ENCODE measurements at regions not wholly inside any gene's neighbourhood (a gene's known extent, or its start where the extent isn't known, plus 50 kb on each side); places are given as distances from the start of the nearest gene placed in this dataset.
"Not testable (repeated sequence)": the region's sequence is repeated elsewhere in the genome, so short reads cannot be mapped to it uniquely, and the experiment has no call there.

DNA sequence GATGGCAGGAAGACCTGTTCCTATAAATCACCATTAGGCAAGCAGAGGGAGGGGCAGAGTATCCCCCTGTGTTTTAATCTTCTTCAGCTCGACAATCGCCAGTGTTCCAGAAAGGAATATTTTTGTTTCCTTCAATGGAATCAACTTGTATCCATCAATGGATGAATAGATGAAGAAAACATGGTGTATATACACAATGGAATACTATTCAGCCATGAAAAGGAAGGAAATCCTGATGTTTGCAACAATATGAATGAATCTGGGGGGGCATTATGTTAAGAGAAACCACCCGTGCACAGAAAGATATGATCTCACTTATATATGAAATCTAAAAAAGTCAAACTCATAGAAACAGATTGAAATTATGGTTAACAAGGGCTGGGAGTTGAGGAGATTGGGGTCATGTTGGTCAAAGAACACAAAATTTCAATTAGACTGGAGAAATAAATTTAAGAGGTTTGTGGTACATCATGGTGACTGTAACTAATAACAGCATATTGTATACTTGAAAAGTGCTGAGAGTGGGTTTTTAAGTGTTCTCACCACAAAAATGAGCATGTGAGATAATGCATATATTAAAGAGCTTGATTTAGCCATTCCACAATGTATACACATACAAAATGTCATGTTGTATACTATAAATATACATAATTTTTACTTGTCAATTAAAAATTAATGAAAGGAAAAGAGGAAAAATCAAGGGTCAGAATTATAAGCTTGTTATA, 64.2 kb upstream of the ITGA11 start:
- Histone ChIP-seq H3K4me1 (ENCODE audit: control insufficient read depth in 1 of 2, insufficient read depth in 2 of 2, low read depth in 1 of 2, low read length in 1 of 2) (no peaks in the 10 kb centered on the region), H2AFZ (ENCODE audit: low read depth) (no peak overlapping the region), H3K4me2 (no peak overlapping the region), H3K79me2 (ENCODE audit: insufficient read depth) (no peaks in the 10 kb centered on the region), H3K4me3 (ENCODE audit: low read depth in 2 of 2, low read length in 1 of 2) (no peak overlapping the region), H4K20me1 (ENCODE audit: insufficient read depth) (no peaks in the 10 kb centered on the region), H3K9ac (no peak overlapping the region), H3F3A (replicated peaks; ENCODE audit: insufficient read depth) (no peaks in the 10 kb centered on the region), H3K27ac (ENCODE audit: low read depth in 2 of 2, low read length in 1 of 2) (no peak overlapping the region), H3K9me2 (no peaks in the 10 kb centered on the region), H3K27me3 (ENCODE audit: insufficient read depth) (no peaks in the 10 kb centered on the region), H3K36me3 (replicated peaks in 1 of 2; ENCODE audit: control insufficient read depth in 1 of 2, insufficient read depth in 2 of 2, low read length in 1 of 2) (no peaks in the 10 kb centered on the region), H3K9me3 (no peaks in the 10 kb centered on the region)
- ChIA-PET CTCF (interaction anchor here (1.1 to 1.2 kb wide), 2 partner anchors 11 to 380 kb away, joined by 3 to 4 read pairs; no protein-coding TSS in a partner anchor), POLR2A (no interaction called here)
- WGBS (ENCODE audit: low lambda C conversion rate) = 65% methylated on average over 3 of the region's 3 CpGs
- no peak for DNase-seq
- TF ChIP-seq, protein P1, sequence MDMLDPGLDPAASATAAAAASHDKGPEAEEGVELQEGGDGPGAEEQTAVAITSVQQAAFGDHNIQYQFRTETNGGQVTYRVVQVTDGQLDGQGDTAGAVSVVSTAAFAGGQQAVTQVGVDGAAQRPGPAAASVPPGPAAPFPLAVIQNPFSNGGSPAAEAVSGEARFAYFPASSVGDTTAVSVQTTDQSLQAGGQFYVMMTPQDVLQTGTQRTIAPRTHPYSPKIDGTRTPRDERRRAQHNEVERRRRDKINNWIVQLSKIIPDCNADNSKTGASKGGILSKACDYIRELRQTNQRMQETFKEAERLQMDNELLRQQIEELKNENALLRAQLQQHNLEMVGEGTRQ (IDR thresholded peaks at IDR 0.05; ENCODE audit: borderline replicate concordance, low read depth, low read length) = no peak
- no peak for TF ChIP-seq FOXJ3 (CRISPR knock-in tag; IDR thresholded peaks at IDR 0.05)
- TF ChIP-seq EP300 (IDR thresholded peaks at IDR 0.05; ENCODE audit: borderline replicate concordance in 1 of 2, low read depth in 1 of 2, low read length in 1 of 2) = no peak
- TF ChIP-seq RCOR1 (IDR thresholded peaks at IDR 0.05; ENCODE audit: low read length) = no peak
- TF ChIP-seq TCF12 (IDR thresholded peaks at IDR 0.05) = no peak
- TF ChIP-seq, protein P2, sequence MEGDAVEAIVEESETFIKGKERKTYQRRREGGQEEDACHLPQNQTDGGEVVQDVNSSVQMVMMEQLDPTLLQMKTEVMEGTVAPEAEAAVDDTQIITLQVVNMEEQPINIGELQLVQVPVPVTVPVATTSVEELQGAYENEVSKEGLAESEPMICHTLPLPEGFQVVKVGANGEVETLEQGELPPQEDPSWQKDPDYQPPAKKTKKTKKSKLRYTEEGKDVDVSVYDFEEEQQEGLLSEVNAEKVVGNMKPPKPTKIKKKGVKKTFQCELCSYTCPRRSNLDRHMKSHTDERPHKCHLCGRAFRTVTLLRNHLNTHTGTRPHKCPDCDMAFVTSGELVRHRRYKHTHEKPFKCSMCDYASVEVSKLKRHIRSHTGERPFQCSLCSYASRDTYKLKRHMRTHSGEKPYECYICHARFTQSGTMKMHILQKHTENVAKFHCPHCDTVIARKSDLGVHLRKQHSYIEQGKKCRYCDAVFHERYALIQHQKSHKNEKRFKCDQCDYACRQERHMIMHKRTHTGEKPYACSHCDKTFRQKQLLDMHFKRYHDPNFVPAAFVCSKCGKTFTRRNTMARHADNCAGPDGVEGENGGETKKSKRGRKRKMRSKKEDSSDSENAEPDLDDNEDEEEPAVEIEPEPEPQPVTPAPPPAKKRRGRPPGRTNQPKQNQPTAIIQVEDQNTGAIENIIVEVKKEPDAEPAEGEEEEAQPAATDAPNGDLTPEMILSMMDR (IDR thresholded peaks at IDR 0.05) = no peak
- no peak for TF ChIP-seq NFIC (IDR thresholded peaks at IDR 0.05; ENCODE audit: borderline replicate concordance)
- no peak for TF ChIP-seq TEAD4 (IDR thresholded peaks at IDR 0.05; ENCODE audit: borderline replicate concordance, insufficient read depth)
- TF ChIP-seq GABPA (IDR thresholded peaks at IDR 0.05; ENCODE audit: low read depth) = no peak
- no peak for TF ChIP-seq CHD2 (IDR thresholded peaks at IDR 0.05; ENCODE audit: low read length, partially characterized antibody)
- TF ChIP-seq FOSL2 (IDR thresholded peaks at IDR 0.05; ENCODE audit: borderline replicate concordance, low read depth) = no peak
- TF ChIP-seq, protein P3, sequence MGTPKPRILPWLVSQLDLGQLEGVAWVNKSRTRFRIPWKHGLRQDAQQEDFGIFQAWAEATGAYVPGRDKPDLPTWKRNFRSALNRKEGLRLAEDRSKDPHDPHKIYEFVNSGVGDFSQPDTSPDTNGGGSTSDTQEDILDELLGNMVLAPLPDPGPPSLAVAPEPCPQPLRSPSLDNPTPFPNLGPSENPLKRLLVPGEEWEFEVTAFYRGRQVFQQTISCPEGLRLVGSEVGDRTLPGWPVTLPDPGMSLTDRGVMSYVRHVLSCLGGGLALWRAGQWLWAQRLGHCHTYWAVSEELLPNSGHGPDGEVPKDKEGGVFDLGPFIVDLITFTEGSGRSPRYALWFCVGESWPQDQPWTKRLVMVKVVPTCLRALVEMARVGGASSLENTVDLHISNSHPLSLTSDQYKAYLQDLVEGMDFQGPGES (IDR thresholded peaks at IDR 0.05; ENCODE audit: low read depth, low read length) = no peak
- no peak for TF ChIP-seq RXRA (IDR thresholded peaks at IDR 0.05; ENCODE audit: borderline replicate concordance, low read depth)

DNA sequence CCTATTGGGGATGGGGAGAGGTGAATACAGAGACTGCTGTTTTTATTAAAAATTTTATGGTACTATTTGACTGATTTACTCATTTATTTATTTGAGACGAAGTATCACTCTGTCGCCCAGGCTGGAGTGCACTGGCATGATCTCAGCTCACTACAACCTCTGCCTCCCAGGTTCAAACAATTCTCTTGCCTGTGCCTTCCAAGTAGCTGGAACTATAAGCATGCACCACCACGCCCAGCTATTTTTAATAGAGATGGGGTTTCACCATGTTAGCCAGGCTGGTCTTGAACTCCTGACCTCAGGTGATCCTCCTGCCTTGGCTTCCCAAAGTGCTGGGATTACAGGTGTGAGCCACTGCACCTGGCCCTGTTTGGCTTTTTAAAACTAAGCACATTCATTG, 64.8 kb upstream of the ITGA11 start:
- H2AFZ ChIP-seq (ENCODE audit: low read depth); H3K9me3 ChIP-seq; H3F3A ChIP-seq (replicated peaks; ENCODE audit: insufficient read depth); H3K36me3 ChIP-seq (replicated peaks in 1 of 2; ENCODE audit: control insufficient read depth in 1 of 2, insufficient read depth in 2 of 2, low read length in 1 of 2); DNase-seq; H3K79me2 ChIP-seq (ENCODE audit: insufficient read depth); H3K4me1 ChIP-seq (ENCODE audit: control insufficient read depth in 1 of 2, insufficient read depth in 2 of 2, low read depth in 1 of 2, low read length in 1 of 2); H3K27me3 ChIP-seq (ENCODE audit: insufficient read depth); H3K27ac ChIP-seq (ENCODE audit: low read depth in 2 of 2, low read length in 1 of 2); POLR2A ChIA-PET; H3K4me2 ChIP-seq; H3K9me2 ChIP-seq; H3K9ac ChIP-seq; H3K4me3 ChIP-seq (ENCODE audit: low read depth in 2 of 2, low read length in 1 of 2); H4K20me1 ChIP-seq (ENCODE audit: insufficient read depth): not testable (repeated sequence)
- 47% methylated on average over 3 of the region's 3 CpGs for WGBS (ENCODE audit: low lambda C conversion rate)
- CTCF ChIA-PET = interaction anchor here (1.2 to 1.4 kb wide), 3 partner anchors 53 to 379 kb away, joined by 3 read pairs; no protein-coding TSS in a partner anchor

All from SK-N-SH (cell line).